ENCODE measurements at regions not wholly inside any gene's neighbourhood (a gene's known extent, or its start where the extent isn't known, plus 50 kb on each side); places are given as distances from the start of the nearest gene placed in this dataset.
A peak's percentile ranks its signal among the peaks of the same experiment; 100 is the strongest.

DNA sequence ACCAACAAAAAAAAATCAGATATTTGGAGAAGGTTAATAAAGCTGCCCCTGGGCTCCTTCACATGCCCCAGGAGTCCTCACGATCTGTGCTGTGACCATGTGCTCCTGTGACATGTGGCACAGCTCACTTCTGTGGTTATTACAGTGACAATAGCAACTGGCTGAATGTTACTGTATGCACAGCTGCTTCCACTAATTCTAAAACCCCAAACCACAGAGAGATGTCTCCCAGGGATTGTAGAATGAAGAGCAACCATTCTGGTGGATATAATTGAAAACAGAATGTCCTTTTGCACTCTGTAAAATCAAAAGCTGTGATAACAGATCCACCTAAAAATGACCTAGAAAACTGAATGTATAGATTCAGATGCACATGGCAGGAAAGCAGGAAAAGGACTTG is 489.2 kb upstream of the CNTN4 start:
- peaks cover 36% of the 10 kb centered on the region for H3K4me1 Mint-ChIP-seq (ENCODE audit: low read depth, unreplicated experiment)
- peaks cover 9% of the 10 kb centered on the region for H3K27me3 Mint-ChIP-seq (ENCODE audit: unreplicated experiment)
- no peaks in the 10 kb centered on the region for H3K36me3 Mint-ChIP-seq (ENCODE audit: unreplicated experiment)
- TF ChIP-seq, protein P1, sequence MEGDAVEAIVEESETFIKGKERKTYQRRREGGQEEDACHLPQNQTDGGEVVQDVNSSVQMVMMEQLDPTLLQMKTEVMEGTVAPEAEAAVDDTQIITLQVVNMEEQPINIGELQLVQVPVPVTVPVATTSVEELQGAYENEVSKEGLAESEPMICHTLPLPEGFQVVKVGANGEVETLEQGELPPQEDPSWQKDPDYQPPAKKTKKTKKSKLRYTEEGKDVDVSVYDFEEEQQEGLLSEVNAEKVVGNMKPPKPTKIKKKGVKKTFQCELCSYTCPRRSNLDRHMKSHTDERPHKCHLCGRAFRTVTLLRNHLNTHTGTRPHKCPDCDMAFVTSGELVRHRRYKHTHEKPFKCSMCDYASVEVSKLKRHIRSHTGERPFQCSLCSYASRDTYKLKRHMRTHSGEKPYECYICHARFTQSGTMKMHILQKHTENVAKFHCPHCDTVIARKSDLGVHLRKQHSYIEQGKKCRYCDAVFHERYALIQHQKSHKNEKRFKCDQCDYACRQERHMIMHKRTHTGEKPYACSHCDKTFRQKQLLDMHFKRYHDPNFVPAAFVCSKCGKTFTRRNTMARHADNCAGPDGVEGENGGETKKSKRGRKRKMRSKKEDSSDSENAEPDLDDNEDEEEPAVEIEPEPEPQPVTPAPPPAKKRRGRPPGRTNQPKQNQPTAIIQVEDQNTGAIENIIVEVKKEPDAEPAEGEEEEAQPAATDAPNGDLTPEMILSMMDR (IDR thresholded peaks at IDR 0.05; ENCODE audit: partially characterized antibody, unreplicated experiment), result no peak
- DNase-seq, result peak; percentile 55
- H3K27ac Mint-ChIP-seq (ENCODE audit: unreplicated experiment), result peak overlapping the region; percentile 96
- peaks cover 13% of the 10 kb centered on the region for H3K9me3 Mint-ChIP-seq (ENCODE audit: unreplicated experiment)
- peak overlapping the region; percentile 68 for H3K4me3 Mint-ChIP-seq (ENCODE audit: unreplicated experiment)

DNA sequence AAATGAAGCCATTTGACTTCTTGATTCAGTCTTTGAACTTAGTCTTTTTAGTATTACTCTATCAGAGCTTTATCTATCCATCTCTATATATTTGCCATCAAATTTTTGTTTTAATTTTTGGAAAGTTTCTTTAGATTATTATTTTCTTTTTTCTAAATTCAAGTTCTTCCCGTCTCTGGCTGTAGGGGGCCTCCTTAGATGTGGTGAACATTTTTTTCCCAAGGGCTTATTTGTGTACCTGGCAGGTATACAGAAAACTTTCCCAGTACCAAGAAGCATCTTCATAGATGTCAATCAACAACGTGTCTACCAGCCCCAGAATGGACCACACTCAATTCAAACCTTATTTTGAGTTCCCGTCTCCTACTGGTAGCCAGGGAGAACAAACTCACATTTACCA is 486.8 kb upstream of the CNTN4 start:
- Mint-ChIP-seq H3K36me3 (ENCODE audit: unreplicated experiment) (no peaks in the 10 kb centered on the region), H3K27me3 (ENCODE audit: unreplicated experiment) (peaks cover 9% of the 10 kb centered on the region), H3K4me3 (ENCODE audit: unreplicated experiment) (no peak overlapping the region), H3K27ac (ENCODE audit: unreplicated experiment) (no peak overlapping the region), H3K9me3 (ENCODE audit: unreplicated experiment) (peaks cover 13% of the 10 kb centered on the region), H3K4me1 (ENCODE audit: low read depth, unreplicated experiment) (peaks cover 31% of the 10 kb centered on the region)
- no peak for DNase-seq
- TF ChIP-seq, protein P1 (IDR thresholded peaks at IDR 0.05; ENCODE audit: partially characterized antibody, unreplicated experiment), result no peak

DNA sequence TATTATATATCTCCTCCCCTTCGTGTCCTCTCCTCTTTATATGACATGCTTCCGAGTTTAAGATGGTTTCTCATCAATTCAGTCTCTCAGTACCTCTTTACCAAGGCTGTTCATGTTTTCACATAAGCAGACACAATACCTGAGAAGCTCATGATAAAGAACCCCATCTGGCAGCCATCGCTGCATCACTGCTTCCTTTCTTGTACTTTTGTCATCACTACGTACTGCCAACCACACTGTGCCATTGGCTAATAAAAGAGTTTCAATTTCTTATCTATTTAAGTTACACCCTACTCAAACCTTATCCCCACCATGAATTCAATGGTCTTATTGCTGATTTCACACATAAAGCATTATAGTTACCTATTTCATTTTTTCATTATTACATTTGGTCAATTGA is 484.7 kb upstream of the CNTN4 start:
- H3K4me1 Mint-ChIP-seq (ENCODE audit: low read depth, unreplicated experiment), result peaks cover 18% of the 10 kb centered on the region
- peaks cover 8% of the 10 kb centered on the region for H3K9me3 Mint-ChIP-seq (ENCODE audit: unreplicated experiment)
- no peak for DNase-seq
- no peak overlapping the region for H3K4me3 Mint-ChIP-seq (ENCODE audit: unreplicated experiment)
- peaks cover 4% of the 10 kb centered on the region for H3K27me3 Mint-ChIP-seq (ENCODE audit: unreplicated experiment)
- H3K27ac Mint-ChIP-seq (ENCODE audit: unreplicated experiment), result no peak overlapping the region
- H3K36me3 Mint-ChIP-seq (ENCODE audit: unreplicated experiment), result no peaks in the 10 kb centered on the region
- TF ChIP-seq, protein P1 (IDR thresholded peaks at IDR 0.05; ENCODE audit: partially characterized antibody, unreplicated experiment), result no peak

DNA sequence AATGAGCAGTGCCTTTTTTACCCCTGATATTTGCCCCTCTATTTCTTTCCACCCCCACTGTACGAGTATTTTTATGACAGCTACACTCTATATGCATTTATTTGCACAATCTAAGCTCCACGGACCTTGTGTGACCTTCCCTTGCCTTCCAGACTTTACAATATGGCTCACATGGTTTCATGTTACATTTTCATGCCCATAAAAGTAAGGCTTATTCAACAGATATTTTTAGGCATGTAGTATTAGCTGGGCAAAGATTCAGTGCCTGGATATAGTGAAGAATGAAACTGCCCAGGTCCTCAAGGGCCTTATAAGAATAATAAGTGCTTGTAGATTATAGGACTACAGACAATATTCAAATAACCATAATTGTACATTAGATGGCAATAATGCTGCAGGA is 481.9 kb upstream of the CNTN4 start:
- H3K36me3 Mint-ChIP-seq (ENCODE audit: unreplicated experiment), result no peaks in the 10 kb centered on the region
- TF ChIP-seq, protein P1 (IDR thresholded peaks at IDR 0.05; ENCODE audit: partially characterized antibody, unreplicated experiment), result no peak
- H3K9me3 Mint-ChIP-seq (ENCODE audit: unreplicated experiment), result no peaks in the 10 kb centered on the region
- H3K4me1 Mint-ChIP-seq (ENCODE audit: low read depth, unreplicated experiment), result no peaks in the 10 kb centered on the region
- H3K27me3 Mint-ChIP-seq (ENCODE audit: unreplicated experiment), result no peaks in the 10 kb centered on the region
- no peak for DNase-seq
- no peak overlapping the region for H3K4me3 Mint-ChIP-seq (ENCODE audit: unreplicated experiment)
- no peak overlapping the region for H3K27ac Mint-ChIP-seq (ENCODE audit: unreplicated experiment)

DNA sequence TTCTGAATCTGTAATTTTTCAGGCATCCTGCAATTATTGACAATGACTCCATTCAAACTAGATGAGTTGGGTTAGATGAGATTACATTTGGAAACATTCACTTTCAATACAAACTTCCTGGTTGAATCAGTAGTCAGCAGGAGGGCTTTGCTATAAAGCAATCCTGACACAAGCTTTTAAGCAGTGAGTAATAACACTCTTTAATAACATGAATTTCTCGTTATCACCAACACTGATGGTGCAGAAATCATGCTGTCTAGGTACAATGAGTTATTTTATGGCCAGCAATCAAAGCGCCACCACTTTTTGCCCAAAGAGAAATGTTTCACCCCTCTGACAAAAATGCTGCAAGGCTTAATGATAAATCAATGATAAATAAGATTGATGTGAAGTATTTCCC is 474.8 kb upstream of the CNTN4 start:
- Mint-ChIP-seq H3K27me3 (ENCODE audit: unreplicated experiment) (no peaks in the 10 kb centered on the region), H3K4me1 (ENCODE audit: low read depth, unreplicated experiment) (no peaks in the 10 kb centered on the region), H3K4me3 (ENCODE audit: unreplicated experiment) (no peak overlapping the region), H3K27ac (ENCODE audit: unreplicated experiment) (no peak overlapping the region), H3K36me3 (ENCODE audit: unreplicated experiment) (no peaks in the 10 kb centered on the region), H3K9me3 (ENCODE audit: unreplicated experiment) (no peaks in the 10 kb centered on the region)
- no peak for DNase-seq
- TF ChIP-seq, protein P1 (IDR thresholded peaks at IDR 0.05; ENCODE audit: partially characterized antibody, unreplicated experiment), result no peak

Data from glutamatergic neuron (in vitro differentiated cells).